Transverse colon (tissue), 4 donors: ENCODE measurements at regions not wholly inside any gene's neighbourhood (a gene's known extent, or its start where the extent isn't known, plus 50 kb on each side); places are given as distances from the start of the nearest gene placed in this dataset.

Experiments used
- DNase-seq: peaks from one replicate; pipeline ENCODE4 v3.0.0-alpha.2; 2019
- H3K27ac ChIP-seq, 4 donors: fragments of 200-600 bp; sonication (generic); 2 replicates each; pipeline ENCODE4 v1.5.1; 2016 to 2018; ENCODE audit warnings: inconsistent platforms in 4 of 4
- H3K27me3 ChIP-seq: fragments of 200-600 bp; sonication (generic); 2 replicates; pipeline ENCODE4 v1.5.1; 2017; ENCODE audit warnings: inconsistent platforms
- H3K36me3 ChIP-seq, 4 donors: fragments of 200-600 bp; sonication (generic); 2 replicates each; pipeline ENCODE4 v1.5.1; 2017 to 2019; ENCODE audit warnings: inconsistent platforms in 4 of 4
- H3K4me1 ChIP-seq, 4 donors: fragments of 200-600 bp; sonication (generic); 2 replicates each; pipeline ENCODE4 v1.5.1; 2017 to 2020; ENCODE audit warnings: inconsistent platforms in 4 of 4
- H3K4me3 ChIP-seq, 4 donors: fragments of 200-600 bp; sonication (generic); 1 replicate in 1 of 4; 2 replicates in 3 of 4; pipeline versions ENCODE4 v1.5.1 to v1.6.1; 2017 to 2019; ENCODE audit warnings: inconsistent platforms in 4 of 4
- H3K9me3 ChIP-seq, 2 donors: fragments of 200-600 bp; sonication (generic); 2 replicates each; pipeline ENCODE4 v1.5.1; 2017 to 2019; ENCODE audit warnings: inconsistent platforms in 2 of 2
- CTCF ChIP-seq, 5 experiments: fragments of 200-600 bp in 3 of 5; fragments of 450-650 bp in 2 of 5; sonication (generic) in 3 of 5; IDR thresholded peaks; 1 replicate in 2 of 5; 2 replicates in 3 of 5; pipeline ENCODE4 v1.5.1; 2016 to 2017; ENCODE audit warnings: antibody characterized with exemption in 5 of 5, inconsistent platforms in 3 of 5, mild to moderate bottlenecking in 2 of 5, moderate library complexity in 1 of 5
- EP300 ChIP-seq: sonication (generic); formaldehyde crosslinking; IDR thresholded peaks from one replicate; pipeline ENCODE4 v1.6.1; 2017; ENCODE audit warnings: antibody characterized with exemption, low read depth
- POLR2A ChIP-seq: fragments of 450-650 bp; IDR thresholded peaks from one replicate; pipeline ENCODE4 v1.6.1; 2016; ENCODE audit warnings: antibody characterized with exemption, mild to moderate bottlenecking, moderate library complexity
- POLR2AphosphoS5 ChIP-seq, 3 donors: sonication (generic); formaldehyde crosslinking; IDR thresholded peaks; one replicate each; pipeline ENCODE4 v1.6.1; 2016; ENCODE audit warnings: antibody characterized with exemption in 3 of 3
- WGBS, 2 donors: methylation state at CpG; one replicate each; pipeline ENCODE4 v1.1.5; 2018; ENCODE audit warnings: low coverage in 1 of 2; 5-methylcytosine and 5-hydroxymethylcytosine counted together
- in situ Hi-C, 4 donors: fragments of 200-750 bp; cut with MboI; loops; one replicate each; pipeline versions ENCODE4 v1.15.0 to v1.15.1; 2017; ENCODE audit warnings: low sequenced_read_pairs in 3 of 4, low pct_ligation_motif_present in 1 of 4, low pct_unique_long_range_greater_than_20kb in 1 of 4
- intact Hi-C: fragments of 100-400 bp; cut with DNase I; formaldehyde crosslinking; loops from one replicate; pipeline ENCODE4 v1.15.1; 2023; ENCODE audit warnings: low total_unique reads

- Histone ChIP-seq H3K27ac (no peak overlapping the region), H3K9me3 (no peaks in the 10 kb centered on the region), H3K36me3 (no peaks in the 10 kb centered on the region), H3K4me3 (no peak overlapping the region), H3K27me3 (no peaks in the 10 kb centered on the region), H3K4me1 (no peaks in the 10 kb centered on the region)
- no peak for DNase-seq
- in situ Hi-C loops (no loop called here), intact Hi-C loops (no loop called here)
- TF ChIP-seq EP300 = no peak
- no peak for TF ChIP-seq POLR2A
- TF ChIP-seq CTCF (IDR thresholded peaks at IDR 0.05) = no peak
- TF ChIP-seq POLR2AphosphoS5 (IDR thresholded peaks at IDR 0.05) = no peak
- WGBS, 2 donors = 82 to 94% methylated on average over 8 to 9 of the region's 9 CpGs
Measured at GRCh38 chr6:1228754-1229191, 83.1 kb upstream of the FOXQ1 start.

GRCh38 chr6:1227935-1228753 lies 83.8 kb upstream of the FOXQ1 start:
- Histone ChIP-seq H3K27me3 (no peaks in the 10 kb centered on the region), H3K9me3 (no peaks in the 10 kb centered on the region), H3K27ac (no peak overlapping the region), H3K4me1 (no peaks in the 10 kb centered on the region), H3K4me3 (no peak overlapping the region), H3K36me3 (no peaks in the 10 kb centered on the region)
- 60 to 66% methylated on average over 3 to 16 of the region's 16 CpGs for WGBS, 2 donors
- TF ChIP-seq POLR2A (no peak), CTCF (IDR thresholded peaks at IDR 0.05) (no peak), POLR2AphosphoS5 (IDR thresholded peaks at IDR 0.05) (no peak), EP300 (no peak)
- in situ Hi-C loops = no loop called here
- intact Hi-C loops = no loop called here
- peak; percentile 27 for DNase-seq

- no peaks in the 10 kb centered on the region for H3K9me3 ChIP-seq
- TF ChIP-seq POLR2AphosphoS5 (IDR thresholded peaks at IDR 0.05) (no peak), POLR2A (no peak), CTCF (IDR thresholded peaks at IDR 0.05) (no peak), EP300 (no peak)
- H3K36me3 ChIP-seq = no peaks in the 10 kb centered on the region
- WGBS, 2 donors = 58% methylated on average over 3 of the region's 3 CpGs; no CpG with 5 or more reads in 1 of the 2 donors
- no peak overlapping the region for H3K4me3 ChIP-seq
- no peaks in the 10 kb centered on the region for H3K27me3 ChIP-seq
- intact Hi-C loops = no loop called here
- no peak overlapping the region for H3K27ac ChIP-seq
- in situ Hi-C loops = no loop called here
- DNase-seq = no peak
- no peaks in the 10 kb centered on the region for H3K4me1 ChIP-seq
Measured at GRCh38 chr6:1227600-1227934, 84.3 kb upstream of the FOXQ1 start.

GRCh38 chr6:1226277-1227099 lies 85.4 kb upstream of the FOXQ1 start:
- WGBS, 2 donors = 72 to 74% methylated on average over 8 to 18 of the region's 18 CpGs
- in situ Hi-C loops = no loop called here
- no peak for DNase-seq

More at GRCh38 chr6:1226277-1227099, 85.4 kb upstream of the FOXQ1 start:
- Histone ChIP-seq H3K36me3 (no peaks in the 10 kb centered on the region), H3K27ac (no peak overlapping the region), H3K4me1 (no peaks in the 10 kb centered on the region), H3K4me3 (no peak overlapping the region), H3K27me3 (no peaks in the 10 kb centered on the region), H3K9me3 (no peaks in the 10 kb centered on the region)
- TF ChIP-seq POLR2AphosphoS5 (IDR thresholded peaks at IDR 0.05) = no peak
- TF ChIP-seq POLR2A = no peak
- TF ChIP-seq CTCF (IDR thresholded peaks at IDR 0.05) = no peak
- TF ChIP-seq EP300 = no peak
- intact Hi-C loops = no loop called here
